Suppressor macrophage (primary cell): ENCODE measurements at regions not wholly inside any gene's neighbourhood (a gene's known extent, or its start where the extent isn't known, plus 50 kb on each side); places are given as distances from the start of the nearest gene placed in this dataset.
A peak's percentile ranks its signal among the peaks of the same experiment; 100 is the strongest.

Source experiments
- DNase-seq, 4 experiments: peaks; one replicate each; pipeline ENCODE4 v3.0.0-alpha.2; 2020 to 2022

DNA sequence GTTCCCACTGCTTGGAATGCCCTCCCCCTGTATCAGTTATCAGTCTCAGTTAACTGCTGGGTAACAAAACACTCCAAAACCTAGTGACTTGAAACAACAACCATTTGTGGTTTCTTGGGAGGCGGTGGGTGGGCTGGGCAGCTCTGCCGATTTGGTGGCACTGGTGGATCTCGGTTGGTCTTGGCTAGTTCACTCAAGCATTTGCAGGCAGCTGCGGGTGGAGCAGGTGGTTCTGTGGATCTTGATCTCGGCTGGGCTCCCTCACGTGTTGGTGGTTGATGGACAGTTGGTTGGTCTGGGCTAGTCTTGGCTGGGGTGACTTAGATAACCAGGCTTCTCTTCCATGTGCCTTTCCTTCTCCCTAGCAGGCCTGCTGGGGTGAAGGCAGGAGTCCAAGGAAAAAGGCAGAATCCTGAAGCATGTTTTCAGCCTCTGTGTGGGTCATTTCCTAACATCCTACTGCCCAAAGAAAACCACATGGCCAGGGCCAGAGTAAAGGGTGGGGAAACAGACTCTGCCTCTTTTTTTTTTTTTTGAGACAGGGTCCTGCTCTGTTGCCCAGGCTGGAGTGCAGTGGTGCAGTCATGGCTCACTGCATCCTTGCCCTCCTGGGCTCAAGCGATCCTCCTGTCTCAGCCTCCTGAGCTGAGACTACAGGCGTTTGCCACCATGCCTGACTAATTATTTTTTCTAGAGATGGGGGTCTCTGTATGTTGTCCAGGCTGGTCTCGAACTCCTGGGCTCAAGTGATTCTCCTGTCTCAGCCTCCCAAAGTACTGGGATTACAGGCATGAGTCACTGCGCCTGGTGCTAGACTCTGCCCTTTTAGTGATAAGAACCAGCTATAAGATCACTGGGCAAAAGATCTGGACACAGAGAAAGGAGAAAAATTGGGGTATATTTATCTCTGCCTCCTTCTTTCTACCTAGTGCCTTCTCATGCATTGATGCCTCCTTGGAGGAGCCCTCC is 183.7 kb downstream of the RGS3 start:
- no peak for DNase-seq

DNA sequence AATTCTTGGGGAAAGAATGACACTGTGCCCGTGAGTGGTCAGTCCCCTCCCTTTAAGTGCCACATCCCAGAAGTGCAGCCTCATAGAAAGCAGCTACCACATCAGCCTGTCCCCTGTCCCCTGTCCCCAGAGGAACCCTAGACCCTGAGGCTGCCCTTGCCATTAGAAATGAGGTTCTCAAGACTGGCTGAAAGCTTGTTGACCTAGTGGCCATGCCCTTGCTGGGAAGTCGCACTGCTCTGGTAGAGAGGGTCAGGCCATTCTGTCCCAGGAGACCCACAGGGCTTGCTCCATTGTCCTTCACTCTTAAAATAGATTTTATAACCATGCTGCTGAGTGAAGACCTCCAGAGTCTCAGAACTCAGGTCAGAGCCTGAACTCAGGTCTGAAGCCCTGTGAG is 184.5 kb downstream of the RGS3 start:
- no peak for DNase-seq

DNA sequence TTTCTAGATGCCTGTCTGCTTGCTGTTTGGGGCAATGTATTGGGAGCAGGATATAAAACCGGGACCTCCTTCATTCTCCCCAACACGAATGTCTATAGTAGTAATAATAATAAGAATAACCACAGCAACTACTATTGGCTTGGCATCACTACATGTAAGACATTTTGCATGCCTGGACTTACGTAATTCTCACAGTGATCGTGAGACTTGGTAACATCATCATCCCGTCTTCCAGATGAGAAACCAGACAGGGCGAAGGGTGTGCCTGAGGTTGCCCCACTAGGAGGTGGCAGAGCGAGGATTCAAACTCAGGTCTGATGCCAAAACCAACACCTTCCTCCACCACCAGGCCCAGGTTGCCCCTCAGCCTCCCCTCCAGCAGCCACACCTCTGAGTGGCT is 185.1 kb downstream of the RGS3 start:
- no peak for DNase-seq

DNA sequence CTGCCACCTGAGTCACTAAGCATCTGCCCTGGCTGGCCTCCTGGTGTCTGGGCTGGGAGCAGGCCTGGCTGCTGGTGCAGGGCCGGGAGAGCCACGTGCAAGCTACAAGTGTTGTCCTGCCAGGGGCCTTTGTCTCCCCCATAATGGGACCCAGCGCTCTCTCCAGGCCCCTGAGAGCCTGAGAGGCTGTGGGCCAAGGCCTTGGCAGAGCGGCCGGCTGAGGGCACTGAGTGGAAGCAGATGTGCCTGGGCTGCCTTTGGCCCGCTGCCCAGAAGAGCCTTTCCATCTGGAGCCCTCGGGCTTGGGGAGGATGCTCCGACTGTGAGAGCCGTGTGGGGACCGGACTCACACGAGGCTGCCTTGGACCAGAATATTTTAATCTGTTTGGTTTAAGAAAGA is 185.5 kb downstream of the RGS3 start:
- DNase-seq: no peak

DNA sequence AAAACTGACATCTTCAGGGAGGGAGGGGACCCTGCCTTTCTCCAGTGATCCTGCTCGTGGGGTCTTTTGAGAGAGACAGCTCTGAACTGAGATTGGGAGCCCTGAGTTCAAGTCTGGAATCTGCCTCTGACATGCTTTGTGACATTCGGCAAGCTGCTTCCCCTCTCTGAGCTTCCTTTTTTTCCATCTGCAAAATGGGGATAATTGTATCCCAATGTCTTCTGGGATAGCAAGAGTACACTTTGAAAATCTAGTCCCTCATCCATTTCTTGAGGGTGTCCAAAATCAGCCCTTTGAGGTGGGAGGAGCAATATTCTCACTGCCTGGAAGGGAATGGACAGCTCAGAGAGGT is 186.3 kb downstream of the RGS3 start:
- no peak for DNase-seq

DNA sequence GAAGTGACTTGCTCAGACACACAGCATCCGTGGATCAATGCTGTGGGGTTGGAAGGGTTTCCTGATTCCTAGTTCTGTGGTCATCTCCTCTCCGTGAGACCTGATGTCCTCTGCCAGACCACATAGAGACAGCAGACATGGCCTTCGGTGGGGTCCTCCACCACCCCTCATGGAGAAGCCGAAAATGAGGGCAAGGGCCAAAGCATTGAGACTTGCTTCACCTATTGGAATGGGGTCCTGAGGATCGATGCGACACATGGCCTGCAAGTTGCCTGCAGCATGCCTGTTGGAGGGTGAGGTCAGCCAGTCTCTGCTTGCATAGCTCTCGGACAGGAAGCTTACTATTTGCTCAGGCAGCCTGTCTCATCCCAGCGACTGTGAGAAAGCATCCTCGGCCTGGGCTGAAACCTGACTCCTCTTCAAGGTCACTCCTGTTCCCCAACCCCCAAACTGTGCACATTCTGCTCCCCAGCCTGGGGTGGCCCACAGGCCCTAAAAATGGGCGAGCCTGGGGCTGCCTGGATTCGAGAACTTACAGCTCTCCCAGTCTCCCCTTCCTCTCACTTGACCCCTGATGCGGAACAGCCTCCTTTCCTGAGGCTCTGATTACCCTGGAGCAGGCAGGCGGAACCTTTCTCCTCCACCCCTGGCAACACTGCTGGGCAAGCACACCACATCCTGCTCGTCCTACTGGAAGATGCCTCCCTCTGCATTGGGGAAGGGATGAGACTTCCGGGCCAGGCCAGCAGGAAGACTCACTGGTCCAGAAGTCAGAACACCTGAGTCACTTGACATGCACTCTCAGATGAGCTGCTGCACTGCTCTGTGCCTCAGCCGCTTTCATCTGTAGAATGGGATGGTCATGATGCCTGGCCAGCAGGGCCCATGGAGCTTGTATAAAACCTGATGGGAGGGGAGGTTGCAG is 186.9 kb downstream of the RGS3 start:
- DNase-seq: no peak

DNA sequence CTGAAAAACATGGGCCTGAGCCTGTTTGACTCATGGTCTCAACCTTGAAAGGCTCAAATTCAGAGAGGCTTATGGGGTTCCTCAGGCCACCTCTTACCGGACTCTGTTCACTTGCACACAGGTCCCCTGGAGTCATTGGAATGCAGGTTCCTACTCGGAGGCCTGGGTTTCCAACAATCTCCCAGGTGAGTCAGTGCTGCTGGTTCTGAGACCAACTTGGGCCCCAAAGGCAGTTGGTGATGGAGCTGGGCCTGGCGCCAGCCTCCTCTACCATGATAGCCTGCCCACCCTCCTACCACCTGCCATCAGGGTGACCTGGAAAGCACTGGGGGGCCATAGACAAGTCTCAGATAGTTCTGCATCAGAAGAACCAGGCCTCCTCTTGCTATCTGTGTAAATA is 188.4 kb downstream of the RGS3 start:
- no peak for DNase-seq

DNA sequence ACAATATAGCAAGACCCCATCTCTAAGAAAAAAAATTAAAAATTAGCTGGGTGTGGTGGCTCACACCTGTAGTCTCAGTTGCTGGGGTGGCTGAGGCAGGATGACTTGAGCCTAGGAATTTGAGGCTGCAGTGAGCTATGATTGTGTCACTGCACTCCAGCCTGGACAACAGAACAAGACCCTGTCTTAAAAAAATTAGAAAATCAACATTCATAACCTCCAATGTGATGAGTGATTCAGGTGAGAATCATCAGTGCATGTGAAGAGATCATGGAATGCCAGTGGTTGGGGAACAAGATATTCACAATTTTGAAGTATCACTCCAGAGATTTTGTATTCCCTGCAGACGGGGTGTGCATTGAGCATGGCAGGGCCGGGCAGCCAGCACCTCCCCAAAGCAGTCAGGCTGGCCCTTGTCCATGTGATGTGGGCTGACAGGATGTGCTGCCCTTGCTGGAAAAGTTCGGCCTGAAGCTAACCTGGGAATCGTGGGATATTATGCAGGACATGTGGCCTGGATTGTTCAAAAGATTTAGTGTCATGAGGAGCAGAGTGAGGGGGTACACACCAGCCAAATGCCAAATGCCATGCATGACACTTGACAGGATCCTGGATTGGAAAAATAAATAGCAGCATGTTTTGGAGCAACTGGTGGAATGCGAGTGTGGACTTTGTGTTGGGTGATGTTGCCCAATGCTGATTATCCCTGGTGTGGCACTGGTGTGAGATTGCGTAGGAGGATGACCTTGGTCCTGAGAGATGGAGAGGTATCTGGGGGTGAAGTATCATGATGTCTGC is 189.0 kb downstream of the RGS3 start:
- no peak for DNase-seq

DNA sequence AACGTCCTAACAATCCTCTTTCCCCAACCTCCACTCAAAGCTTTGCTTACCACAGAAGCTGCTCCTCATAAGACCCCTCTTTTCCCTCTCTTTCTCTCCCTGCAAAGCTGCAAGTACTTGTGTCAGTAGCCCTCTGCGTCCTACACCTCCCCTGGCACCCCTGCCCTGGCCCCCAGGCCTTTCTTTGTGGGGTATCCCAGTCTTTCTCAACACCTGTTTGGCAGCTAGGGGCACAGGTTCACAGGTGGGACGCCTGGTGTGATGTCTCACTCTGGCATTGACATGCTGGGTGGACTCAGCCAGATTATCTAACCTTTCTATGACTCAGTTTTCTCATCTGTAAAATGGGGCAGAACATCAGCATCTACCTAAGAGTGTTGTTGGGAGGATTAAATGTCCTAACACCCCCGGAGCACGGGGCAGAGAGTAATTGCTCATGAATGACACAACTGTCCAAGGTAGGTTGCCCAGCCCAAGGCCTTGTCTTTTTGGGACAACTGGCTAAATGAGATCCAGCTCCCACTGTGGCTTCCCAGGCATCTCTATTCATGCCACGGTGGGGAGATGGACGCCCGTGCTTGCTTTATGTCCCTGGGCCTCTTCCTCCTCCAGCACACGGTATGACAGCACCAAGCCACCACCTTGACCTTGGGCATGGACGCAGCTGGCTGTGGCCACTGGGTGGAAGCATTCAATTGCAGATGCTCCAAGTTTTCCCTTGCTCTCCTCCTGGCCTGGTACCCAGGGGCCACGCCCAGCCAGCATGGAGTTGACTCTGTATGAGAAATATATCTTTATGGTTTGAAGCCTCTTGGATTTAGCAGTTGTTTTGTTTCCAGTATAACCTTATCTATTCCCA is 190.4 kb downstream of the RGS3 start:
- DNase-seq: no peak

DNA sequence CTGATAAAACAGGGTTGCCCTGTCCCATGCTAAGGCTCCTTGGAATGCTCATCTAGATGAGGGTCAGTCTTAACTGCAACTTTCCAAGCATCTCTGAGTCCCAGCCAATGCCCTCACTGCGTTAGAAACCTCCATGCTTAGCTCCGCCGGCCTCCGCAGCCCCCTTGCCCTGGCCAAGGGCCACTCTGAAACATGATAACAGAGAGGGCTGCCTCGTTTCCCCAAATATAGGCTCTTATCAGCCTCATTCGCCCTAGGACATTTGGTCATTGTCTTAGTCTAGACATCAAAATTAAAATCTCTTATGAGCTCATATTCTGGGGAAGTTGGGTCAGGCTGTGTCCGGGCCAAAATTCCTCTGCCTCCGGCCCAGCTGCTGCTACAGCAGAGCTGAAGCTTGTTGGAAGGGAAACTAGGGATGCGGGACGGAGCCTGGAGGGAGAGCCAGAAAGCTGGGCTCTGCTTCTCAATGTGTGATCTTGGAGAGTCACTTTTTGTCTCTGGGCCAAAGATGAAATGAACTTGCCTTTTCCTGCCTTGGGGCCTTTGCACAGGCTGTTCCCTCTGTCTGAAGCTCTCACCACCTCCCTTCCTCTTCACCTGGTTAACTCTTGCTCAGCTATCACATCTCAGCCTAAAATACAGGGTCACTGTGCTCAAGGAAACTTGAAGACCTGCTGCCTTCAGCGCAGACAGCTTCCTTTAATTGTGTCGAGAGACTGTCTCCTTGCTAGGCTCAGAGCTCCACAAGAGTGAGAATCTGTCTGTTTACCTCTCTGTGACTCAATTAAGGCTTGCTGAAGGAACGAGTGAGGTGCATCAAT is 191.3 kb downstream of the RGS3 start:
- DNase-seq: no peak

DNA sequence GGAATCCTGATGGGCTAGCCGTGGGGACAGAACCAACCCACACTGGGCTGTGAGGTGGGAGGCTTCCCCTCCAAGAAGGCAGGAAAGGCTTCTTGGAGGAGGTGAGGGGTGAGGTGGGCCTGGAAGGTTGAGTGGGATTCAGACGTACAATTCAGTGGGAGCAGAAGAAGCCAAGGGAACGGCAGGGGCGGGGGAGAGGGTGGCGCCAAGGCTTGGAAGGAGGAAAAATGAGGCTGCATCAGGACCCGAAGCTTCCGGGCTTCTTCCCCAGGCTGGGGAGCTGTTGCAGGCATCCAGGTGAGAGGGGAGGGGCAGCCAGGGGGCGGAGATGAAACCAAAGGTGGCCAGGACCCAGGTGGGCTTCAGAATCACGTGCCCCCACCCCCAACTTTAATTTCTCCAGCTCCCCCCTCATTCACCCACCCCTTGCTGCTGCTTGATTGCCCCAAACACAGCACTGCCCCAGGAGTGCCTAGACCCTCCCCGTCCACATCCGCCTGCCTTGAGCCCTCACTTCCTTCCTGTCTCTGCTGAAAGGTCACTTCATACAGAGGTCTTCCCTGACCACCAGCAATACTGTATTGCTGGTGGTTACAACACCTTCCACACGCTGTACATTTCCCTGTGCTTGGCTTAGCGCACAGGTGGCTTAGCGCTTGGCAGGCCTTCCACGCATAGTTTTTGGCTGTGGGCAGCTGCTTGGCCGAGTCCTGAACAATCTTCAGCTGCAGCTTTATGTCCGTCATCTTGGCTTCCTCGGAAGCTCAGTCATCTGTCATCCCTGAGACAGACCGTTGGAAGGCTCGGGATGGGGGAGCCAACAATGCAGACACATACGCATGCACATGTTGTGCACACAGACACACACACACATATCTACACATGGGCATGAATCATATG is 193.5 kb downstream of the RGS3 start:
- DNase-seq: peak in 1 of 4 experiments; percentile 24

DNA sequence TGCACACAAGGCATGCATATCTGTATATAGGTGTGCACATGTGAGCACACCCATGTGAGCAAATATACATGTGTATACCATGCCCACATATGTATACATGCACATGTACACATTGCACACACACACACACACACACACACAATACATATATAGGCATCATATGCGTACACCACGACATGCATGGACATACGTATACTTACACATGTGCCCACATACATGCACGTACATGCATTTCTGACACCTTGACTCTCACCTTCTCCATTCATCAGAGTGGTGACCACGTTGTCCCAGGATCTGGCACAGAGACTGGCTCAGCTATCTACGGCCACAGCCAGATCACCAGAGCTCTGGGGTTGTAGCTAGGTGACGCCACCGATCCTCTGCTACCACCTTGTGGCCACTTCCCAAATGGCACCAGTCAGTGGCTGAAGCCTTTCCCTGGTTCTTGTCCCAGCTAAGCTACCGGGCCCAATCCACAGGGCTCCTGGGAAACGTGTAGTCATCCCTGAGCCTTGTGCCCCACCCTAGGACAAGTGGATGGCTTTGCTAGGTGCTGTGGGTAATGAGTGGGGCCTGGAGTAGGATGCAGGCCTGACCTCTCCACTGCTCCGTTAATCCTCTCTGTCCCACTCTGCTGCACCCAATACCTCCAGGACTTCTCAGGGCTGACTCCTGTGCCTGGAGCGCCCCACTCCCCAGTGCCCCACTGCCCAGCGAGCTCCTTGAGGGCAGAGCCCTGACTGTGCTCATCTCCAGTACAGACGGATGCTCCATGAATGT is 194.4 kb downstream of the RGS3 start:
- DNase-seq: peak; percentile 85 to 90 (median 88)

DNA sequence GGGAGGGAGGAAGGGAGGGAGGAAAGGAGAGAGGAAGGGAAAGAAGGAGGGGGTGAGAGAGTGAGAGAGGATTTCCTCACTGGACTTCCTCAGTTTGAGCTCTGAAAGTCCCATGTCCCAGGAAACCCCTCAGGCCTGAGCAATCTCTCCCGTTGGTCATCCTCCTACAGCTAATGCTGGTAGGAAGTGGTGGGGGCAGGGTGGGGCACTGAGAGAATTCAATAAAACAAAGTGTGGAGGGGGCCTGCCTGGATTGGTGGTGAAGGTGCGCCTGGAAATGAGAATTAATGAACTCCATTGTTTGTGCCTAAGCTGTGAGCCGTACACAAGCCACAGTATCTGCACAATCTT is 195.0 kb downstream of the RGS3 start:
- peak; percentile 37 to 66 (median 60) for DNase-seq

DNA sequence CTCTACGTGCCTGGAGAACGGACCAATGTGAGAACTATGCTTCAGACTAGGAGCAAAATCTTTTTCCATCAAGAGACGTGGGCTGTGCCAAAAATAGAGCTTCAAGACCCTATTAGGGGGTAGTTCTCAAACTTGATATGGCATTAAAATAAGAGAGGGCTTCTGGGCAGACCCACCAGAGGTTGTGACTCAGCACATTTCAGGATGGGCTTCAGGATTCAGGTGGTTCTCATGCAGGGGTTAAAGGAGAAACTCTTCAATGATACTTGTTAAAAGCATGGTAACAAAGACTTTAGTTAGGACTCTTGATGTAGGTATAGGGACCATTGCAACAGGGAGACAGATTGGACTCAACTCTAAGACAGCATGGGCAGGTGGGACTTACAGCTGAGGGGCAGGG is 195.5 kb downstream of the RGS3 start:
- no peak for DNase-seq

DNA sequence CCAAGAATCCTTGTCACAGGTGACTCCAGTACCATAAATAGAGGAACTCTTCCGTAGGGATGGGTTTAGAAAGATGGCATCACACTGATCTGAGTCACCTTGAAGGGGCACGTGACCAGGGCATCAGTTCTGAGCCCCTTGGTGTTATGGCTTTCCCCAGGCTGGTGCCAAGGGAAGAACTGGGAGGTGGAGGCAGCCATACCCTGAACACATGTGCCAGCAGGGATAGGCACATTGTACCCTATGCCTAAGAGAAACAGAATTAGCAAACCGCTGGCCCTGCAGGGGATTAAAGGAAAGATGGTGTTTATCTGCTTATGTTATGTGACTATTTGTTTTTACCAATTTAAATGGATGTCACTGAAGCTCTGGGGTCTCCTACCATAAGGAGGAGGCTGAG is 196.2 kb downstream of the RGS3 start:
- DNase-seq: no peak

DNA sequence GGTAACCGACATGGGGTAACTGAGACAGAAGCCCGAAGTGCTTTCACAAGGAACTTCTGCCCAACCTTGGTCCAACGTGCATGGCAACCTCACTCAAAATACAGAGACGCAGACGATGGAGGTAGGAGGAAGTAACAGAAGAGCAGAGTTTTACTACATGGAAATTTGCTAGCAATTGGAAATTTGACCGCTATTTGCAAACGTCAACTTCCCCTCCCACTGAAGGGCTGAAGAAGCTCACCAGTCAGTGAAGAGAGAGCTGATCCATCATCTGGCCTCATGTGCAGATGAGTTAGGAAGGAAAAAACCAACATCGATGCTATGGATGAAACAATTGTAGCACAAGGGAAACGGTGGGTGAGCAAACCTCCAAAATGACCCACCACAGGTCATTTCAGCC is 196.7 kb downstream of the RGS3 start:
- peak in 3 of 4 experiments; percentile 49 to 65 (median 54) for DNase-seq

DNA sequence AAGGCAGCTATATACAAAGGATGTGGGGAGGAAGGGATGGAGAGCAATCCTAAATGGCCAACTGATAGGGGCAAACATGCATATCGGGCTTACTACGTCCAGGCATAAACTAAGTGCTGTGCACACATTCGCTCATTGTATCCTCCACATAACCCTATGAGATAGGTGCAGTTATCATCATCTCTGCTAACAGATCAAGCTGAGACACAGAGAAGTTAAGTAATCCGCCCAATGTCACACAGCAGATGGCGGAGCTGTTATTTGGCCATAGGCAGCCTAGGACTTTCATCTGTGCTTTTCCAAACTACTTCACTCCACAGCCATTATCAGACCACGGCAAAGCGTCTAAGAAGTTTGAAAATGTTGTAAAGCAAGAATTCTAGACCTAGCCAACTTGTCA is 197.5 kb downstream of the RGS3 start:
- DNase-seq: no peak

DNA sequence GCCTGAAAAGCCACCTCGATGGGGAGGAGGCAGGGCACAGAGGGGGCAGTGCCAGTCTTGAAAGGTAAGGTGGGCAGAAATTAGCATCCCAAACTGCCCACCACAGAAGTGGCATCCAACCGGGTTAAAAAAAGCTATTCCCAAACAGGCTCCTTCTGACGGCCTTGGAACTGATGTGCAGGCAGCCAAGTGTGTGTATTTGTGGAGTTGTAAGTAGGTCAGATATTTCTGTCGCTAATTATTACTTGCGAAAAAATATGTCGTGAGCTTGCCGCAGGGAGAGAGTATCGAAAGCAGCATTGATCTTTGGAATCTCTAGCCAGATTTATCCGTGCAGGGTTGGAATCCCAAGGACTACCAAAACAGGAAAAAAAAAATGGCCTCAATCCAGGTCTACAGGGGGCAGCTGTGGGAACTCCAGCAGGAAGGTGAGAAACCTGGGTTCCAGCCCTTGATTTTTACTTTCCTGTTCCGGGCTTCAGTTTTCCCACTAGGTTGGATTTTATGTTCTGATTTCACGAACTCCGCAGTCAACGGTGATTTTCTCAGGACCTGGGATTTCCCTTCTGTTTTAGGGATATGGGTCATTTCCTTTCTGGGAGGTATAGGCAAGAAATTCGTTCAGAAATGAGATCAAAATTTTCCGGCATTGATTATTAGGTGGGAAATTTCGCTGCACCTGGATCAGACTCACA is 200.8 kb downstream of the RGS3 start:
- DNase-seq: no peak
